Left lobe of liver (tissue), 2 donors: ENCODE measurements at regions not wholly inside any gene's neighbourhood (a gene's known extent, or its start where the extent isn't known, plus 50 kb on each side); places are given as distances from the start of the nearest gene placed in this dataset.
A peak's percentile ranks its signal among the peaks of the same experiment; 100 is the strongest.
"Not testable (repeated sequence)": the region's sequence is repeated elsewhere in the genome, so short reads cannot be mapped to it uniquely, and the experiment has no call there.

Experiments used
- ATAC-seq: fragments of 200-7000 bp; cut with Tn5 transposase; one replicate; pipeline ENCODE4 v1.9.1; 2020; ENCODE audit warnings: mild to moderate bottlenecking, moderate library complexity
- DNase-seq: peaks from one replicate; pipeline ENCODE4 v3.0.0-alpha.2; 2020; ENCODE audit warnings: low spot score
- donor health status: DM: no; HTN: no; CAD: no; lungs with moderate emphysema.
- donor health status: DM: no; HTN: yes; CAD: no.

- DNase-seq, result no peak
- no peak for ATAC-seq
Measured at GRCh38 chr21:17391811-17392340, 121.0 kb upstream of the CXADR start.

GRCh38 chr21:17393413-17393812 lies 119.4 kb upstream of the CXADR start:
- DNase-seq (no peak), ATAC-seq (no peak)

DNA sequence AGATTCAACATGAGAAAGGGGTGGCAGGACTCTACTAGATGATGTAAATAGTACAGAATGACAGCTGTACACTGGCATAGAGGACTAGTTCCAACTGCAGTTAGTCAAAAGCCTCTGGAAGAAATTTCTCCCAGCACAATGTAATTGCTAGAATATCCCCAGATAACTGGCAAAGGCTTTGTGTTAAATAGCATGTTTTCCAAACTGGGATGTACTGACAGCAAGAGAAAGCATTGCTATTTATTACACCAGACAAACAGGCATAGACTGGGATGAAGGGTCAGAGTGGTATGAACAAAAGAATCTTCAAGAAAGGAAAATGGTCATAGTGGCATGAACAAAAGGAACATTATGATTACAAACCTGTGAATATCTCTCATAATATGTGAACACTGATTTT lies 115.9 kb upstream of the CXADR start:
- ATAC-seq, result no peak
- DNase-seq, result no peak

GRCh38 chr21:17397703-17398102 lies 115.1 kb upstream of the CXADR start:
- DNase-seq, result no peak
- no peak for ATAC-seq

DNA sequence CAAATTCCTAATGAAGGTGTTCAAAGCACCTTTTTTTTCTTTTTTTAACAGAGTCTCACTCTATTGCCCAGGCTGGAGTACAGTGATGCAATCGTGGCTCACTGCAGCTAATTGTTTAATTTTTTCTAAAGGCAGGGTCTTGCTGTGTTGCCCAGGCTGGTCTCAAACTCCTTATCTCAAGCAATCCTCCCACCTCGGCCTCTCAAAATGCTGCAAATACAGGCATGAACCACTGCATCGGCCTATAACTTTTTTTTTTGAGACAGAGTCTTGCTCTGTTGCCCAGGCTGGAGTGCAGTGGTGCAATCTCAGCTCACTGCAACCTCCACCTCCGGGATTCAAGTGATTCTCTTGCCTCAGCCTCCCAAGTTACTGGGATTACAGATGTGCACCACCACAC lies 113.9 kb upstream of the CXADR start:
- not testable (repeated sequence) for DNase-seq, ATAC-seq

DNA sequence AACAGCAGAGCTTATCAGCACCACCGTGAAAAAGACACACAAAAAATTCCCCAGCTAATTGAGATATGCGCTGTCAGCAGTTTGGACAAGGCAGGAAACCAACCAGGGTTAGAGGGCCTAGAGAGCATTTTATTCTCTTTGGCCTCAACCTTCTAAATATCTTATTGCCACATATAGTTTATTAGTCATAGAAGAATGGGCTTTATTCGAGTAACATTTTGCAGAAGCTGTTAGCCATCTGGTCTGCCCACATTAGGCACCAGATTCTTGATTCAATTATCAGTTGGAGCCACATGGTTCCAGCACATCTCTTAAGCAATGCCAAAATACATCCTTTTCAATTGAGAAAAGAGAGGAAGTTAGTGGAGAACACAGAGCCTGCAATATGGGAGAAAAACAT lies 109.9 kb upstream of the CXADR start:
- DNase-seq (no peak), ATAC-seq (no peak)

GRCh38 chr21:17406202-17406601 lies 106.6 kb upstream of the CXADR start:
- no peak for DNase-seq
- no peak for ATAC-seq

DNA sequence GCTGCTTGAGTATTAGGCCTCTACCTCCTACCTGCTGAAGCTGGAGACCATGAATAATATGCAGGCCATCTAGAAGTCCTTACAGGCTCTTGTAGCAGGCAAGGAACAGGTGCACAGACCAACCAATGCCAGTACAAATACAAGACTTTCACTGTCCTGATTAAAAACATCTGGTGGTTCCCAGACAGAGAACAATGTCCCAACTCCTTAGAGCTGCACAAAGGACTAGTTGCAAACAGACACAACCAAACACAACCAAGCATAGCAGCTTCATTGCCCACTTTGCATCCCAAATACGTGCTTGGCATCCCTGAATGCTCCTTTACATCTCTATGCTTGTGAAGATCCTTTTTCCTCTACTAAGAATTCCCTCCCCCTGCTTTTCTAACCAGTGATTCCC lies 98.1 kb upstream of the CXADR start:
- ATAC-seq (no peak), DNase-seq (no peak)

- ATAC-seq (no peak), DNase-seq (no peak)
Measured at GRCh38 chr21:17416139-17416538, 96.7 kb upstream of the CXADR start.

DNA sequence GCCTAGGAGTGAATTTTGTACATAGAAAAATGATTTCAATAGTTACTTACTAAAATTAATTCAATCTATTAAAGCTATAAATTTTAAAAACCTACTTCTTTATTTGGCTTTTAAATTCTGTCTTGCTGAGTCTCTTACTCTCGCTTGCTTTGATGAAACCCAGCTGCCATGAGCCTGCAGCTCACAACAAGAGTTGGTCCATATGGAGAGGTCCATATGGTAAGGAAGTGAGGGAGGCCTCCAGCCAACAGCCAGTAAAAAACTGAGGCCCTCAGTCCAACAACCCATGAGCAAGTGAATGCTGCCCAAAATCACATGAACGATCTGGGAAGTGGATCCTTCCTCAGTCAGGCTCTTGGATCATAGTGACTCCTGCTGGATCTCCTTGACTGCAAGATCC lies 89.9 kb upstream of the CXADR start:
- DNase-seq, result no peak
- no peak for ATAC-seq

- ATAC-seq, result no peak
- DNase-seq, result no peak
Measured at GRCh38 chr21:17427157-17427556, 85.7 kb upstream of the CXADR start.

- no peak for DNase-seq
- ATAC-seq, result no peak
Measured at GRCh38 chr21:17427831-17428483, 84.9 kb upstream of the CXADR start.

DNA sequence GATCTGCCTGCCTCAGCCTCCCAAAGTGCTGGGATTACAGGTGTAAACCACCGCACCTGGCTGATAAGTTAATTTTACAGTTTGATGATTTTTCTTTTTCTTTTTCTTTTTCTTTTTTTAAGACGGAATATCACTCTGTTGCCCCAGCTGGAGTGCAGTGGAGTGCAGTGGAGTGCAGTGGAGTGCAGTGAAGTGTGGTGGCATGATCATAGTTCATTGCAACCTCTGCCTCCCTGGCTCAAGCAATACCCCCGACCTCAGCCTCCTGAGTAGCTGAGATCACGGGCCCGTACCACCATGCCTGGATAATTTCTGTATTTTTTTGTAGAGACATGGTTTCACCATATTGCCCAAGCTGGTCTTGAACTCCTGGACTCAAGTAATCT lies 84.4 kb upstream of the CXADR start:
- no peak for ATAC-seq
- no peak for DNase-seq

DNA sequence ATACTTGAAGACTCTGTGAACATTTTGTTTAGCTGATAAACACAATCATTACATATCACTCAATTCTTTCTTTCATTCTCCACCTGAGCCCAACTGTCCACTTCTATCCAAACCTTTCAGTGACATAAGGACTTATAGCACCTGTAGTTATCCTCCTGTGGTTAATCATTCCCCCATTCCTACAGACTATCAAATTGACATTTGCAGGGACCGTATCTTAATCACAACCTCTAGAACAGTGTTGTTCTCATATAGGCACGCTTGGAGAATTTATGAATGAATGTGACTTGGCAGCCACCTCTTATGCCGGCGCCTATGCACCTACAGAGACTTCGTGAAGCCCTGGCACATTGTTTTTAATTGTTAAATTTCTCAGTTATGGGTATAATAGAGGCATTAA lies 83.9 kb upstream of the CXADR start:
- ATAC-seq (no peak), DNase-seq (no peak)

GRCh38 chr21:17429936-17430335 lies 82.9 kb upstream of the CXADR start:
- ATAC-seq, result no peak

GRCh38 chr21:17432732-17433057 lies 80.1 kb upstream of the CXADR start:
- ATAC-seq, result no peak
- no peak for DNase-seq

More at GRCh38 chr21:17429936-17430335, 82.9 kb upstream of the CXADR start:
- DNase-seq, result no peak

- ATAC-seq, result no peak
Measured at GRCh38 chr21:17433730-17434129, 79.1 kb upstream of the CXADR start.

DNA sequence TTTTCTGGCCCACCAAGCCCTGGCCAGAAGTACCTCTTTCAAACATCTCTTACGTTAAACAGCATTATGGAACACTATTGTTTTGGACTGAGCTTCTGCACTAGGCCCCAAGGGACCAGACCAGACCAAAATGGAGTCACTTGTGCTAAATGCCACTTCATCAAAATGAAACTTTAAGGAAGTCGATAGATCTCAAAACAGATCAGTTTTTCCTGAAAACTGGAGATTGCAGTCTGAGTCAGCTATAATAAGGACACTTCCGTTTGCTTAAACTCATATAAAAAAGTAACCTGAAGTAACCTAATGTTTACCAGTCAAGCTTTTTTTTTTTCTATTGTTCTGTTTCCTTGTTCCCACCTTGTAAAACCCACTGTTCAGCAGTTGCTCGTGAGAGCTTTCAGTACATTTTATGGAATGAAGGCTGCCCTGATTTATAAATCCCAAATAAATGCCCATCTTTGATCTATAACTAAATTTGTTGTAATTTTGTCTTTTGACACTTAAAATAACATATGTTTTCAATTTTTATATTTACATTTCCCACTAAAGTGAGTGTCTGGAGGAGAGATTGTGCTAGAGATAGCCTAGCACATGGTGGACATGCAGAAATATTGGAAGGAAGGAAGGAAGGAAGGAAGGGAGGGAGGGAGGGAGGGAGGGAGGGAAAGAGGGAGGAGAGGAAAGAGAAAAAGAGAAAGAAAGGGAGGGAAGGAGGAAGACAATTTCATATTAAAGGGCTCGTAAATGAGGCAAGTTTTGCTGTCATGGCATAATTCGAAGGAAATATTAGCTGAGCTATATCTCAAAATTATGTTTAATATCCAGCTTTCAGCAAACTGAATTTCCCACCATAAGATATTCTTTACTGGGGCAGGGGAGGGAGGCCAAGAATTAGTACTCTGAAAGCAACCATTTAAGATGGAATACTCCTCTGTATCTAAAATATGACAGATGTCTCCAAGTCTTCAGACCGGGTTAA lies 77.0 kb upstream of the CXADR start:
- DNase-seq, result no peak
- ATAC-seq, result no peak

More at GRCh38 chr21:17433730-17434129, 79.1 kb upstream of the CXADR start:
- no peak for DNase-seq

GRCh38 chr21:17436626-17437111 lies 76.2 kb upstream of the CXADR start:
- ATAC-seq (no peak), DNase-seq (no peak)

DNA sequence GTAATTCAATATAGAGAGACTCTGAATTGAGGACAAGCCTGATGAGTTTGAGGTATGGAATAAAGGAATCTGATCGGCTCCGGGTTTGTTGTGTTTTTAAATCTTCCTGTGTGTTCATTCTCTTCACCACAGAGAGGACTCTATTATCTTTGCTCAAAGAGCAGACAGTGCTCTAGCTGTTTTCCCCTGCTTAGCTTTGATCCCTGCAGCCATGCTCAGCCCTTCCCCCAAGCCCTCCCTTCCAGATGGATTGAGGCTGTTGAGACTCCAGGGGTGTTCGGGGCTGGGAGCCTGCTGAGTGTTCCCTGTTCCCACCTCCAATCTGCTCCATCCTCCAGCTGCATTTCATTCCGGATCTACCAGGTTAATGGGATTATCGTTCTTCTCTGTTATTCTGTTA lies 74.2 kb upstream of the CXADR start:
- ATAC-seq (no peak), DNase-seq (no peak)

- DNase-seq (no peak), ATAC-seq (peak; percentile 57)
Measured at GRCh38 chr21:17440969-17441368, 71.9 kb upstream of the CXADR start.

DNA sequence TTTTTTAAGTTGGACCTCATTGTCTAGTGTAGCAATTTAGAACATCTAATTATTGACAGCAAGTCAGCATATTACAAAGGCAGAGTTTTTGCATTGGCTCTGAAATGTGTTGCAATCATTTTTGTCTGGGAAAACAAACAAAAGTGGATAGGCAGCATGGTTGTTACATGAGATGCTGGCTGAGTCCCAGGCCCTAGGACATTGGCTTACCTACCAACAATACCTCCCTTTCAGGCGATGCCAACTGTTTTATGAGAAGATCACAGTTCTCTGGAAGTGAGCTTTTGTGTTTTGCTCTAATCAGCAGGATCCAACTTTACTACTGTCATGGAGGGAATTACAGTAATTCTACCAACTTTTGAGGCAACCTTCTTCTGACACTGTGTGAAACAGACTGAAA lies 71.5 kb upstream of the CXADR start:
- peak; percentile 88 for ATAC-seq
- peak; percentile 88 for DNase-seq
